ENCODE measurements at regions not wholly inside any gene's neighbourhood (a gene's known extent, or its start where the extent isn't known, plus 50 kb on each side); places are given as distances from the start of the nearest gene placed in this dataset.
"Not testable (repeated sequence)": the region's sequence is repeated elsewhere in the genome, so short reads cannot be mapped to it uniquely, and the experiment has no call there.

- DNase-seq = no peak
Measured at GRCh38 chr16:48822431-48822830, 212.5 kb upstream of the N4BP1 start.

- no peak for DNase-seq
Measured at GRCh38 chr16:48820379-48820778, 210.4 kb upstream of the N4BP1 start.

- no peak for DNase-seq
Measured at GRCh38 chr16:48818257-48818656, 208.3 kb upstream of the N4BP1 start.

- no peak for DNase-seq
Measured at GRCh38 chr16:48817032-48817431, 207.1 kb upstream of the N4BP1 start.

GRCh38 chr16:48816393-48816792, 206.4 kb upstream of the N4BP1 start:
- DNase-seq = no peak

- no peak for DNase-seq
Measured at GRCh38 chr16:48814994-48815393, 205.0 kb upstream of the N4BP1 start.

- no peak for DNase-seq
Measured at GRCh38 chr16:48813485-48813884, 203.5 kb upstream of the N4BP1 start.

- DNase-seq = no peak
Measured at GRCh38 chr16:48812856-48813255, 202.9 kb upstream of the N4BP1 start.

- DNase-seq = no peak
Measured at GRCh38 chr16:48811478-48811877, 201.5 kb upstream of the N4BP1 start.

- DNase-seq = no peak
Measured at GRCh38 chr16:48810803-48811453, 200.9 kb upstream of the N4BP1 start.

- DNase-seq = no peak
Measured at GRCh38 chr16:48810436-48810802, 200.4 kb upstream of the N4BP1 start.

GRCh38 chr16:48790151-48790550, 180.2 kb upstream of the N4BP1 start:
- no peak for DNase-seq

GRCh38 chr16:48788475-48788874, 178.5 kb upstream of the N4BP1 start:
- DNase-seq = no peak

- DNase-seq = no peak
Measured at GRCh38 chr16:48745541-48745940, 135.6 kb upstream of the N4BP1 start.

GRCh38 chr16:48740964-48741363, 131.0 kb upstream of the N4BP1 start:
- DNase-seq = no peak

- DNase-seq = no peak
Measured at GRCh38 chr16:48734220-48734619, 124.2 kb upstream of the N4BP1 start.

- no peak for DNase-seq
Measured at GRCh38 chr16:48704710-48705109, 94.7 kb upstream of the N4BP1 start.

- DNase-seq = no peak
Measured at GRCh38 chr16:48687421-48688038, 77.5 kb upstream of the N4BP1 start.

GRCh38 chr16:48684148-48684547, 74.2 kb upstream of the N4BP1 start:
- no peak for DNase-seq

GRCh38 chr16:48682971-48683370, 73.0 kb upstream of the N4BP1 start:
- no peak for DNase-seq

GRCh38 chr16:48681520-48681919, 71.5 kb upstream of the N4BP1 start:
- no peak for DNase-seq

GRCh38 chr16:48680881-48681280, 70.9 kb upstream of the N4BP1 start:
- no peak for DNase-seq

GRCh38 chr16:48676836-48677235, 66.9 kb upstream of the N4BP1 start:
- DNase-seq = no peak

- not testable (repeated sequence) for DNase-seq
Measured at GRCh38 chr16:48668184-48668583, 58.2 kb upstream of the N4BP1 start.

- DNase-seq = no peak
Measured at GRCh38 chr16:48659940-48660339, 50.0 kb upstream of the N4BP1 start.

Data from occipital lobe (tissue), 1 donor.